D341Med (cell line): ENCODE measurements at regions not wholly inside any gene's neighbourhood (a gene's known extent, or its start where the extent isn't known, plus 50 kb on each side); places are given as distances from the start of the nearest gene placed in this dataset.

ENCODE experiments used
- DNase-seq: peaks from one replicate; pipeline ENCODE4 v3.0.0; 2012; ENCODE audit warnings: low spot score

DNA sequence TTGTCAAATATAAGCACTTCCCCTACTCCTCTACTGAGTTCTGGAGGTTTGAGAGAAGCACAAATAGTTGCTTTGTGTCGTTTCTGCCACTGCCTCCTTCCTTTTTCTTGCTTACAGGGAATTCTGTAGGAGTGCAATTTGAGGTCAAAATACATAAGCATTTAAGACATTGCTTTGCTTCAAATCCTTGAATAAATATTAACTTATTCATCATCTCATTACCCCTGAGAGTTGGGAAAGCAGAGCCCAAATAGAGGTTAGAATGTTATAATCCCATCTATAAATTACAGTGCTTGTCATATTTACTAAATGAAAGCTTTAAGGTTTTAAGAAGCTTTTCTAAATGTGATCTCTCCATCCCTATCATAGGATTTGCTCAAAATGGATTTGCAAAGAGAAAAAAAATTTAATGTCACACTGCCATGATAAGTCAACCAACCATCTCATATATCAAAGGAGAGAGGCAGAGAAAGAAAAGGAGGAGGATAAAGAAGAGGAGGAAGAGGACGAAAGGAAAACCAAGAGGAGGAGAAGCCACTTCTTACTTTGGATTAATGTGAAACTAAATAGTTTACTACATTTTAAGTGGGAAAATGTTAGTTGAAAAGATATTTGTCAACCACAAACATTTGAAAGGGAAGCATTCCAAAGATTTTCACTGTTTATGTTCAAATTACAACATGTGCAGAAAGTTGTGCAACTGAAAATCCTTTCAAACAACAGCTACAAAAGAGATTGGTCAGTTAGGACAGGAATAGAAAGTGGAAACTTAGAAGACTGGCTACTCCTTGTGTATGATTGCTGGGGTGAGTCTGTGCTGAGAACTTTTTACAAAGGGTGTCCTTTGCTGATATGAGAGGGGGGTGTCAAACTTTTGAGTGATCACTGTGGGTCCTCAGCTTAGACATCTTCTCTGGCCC lies 277.3 kb upstream of the FN1 start:
- DNase-seq = no peak

DNA sequence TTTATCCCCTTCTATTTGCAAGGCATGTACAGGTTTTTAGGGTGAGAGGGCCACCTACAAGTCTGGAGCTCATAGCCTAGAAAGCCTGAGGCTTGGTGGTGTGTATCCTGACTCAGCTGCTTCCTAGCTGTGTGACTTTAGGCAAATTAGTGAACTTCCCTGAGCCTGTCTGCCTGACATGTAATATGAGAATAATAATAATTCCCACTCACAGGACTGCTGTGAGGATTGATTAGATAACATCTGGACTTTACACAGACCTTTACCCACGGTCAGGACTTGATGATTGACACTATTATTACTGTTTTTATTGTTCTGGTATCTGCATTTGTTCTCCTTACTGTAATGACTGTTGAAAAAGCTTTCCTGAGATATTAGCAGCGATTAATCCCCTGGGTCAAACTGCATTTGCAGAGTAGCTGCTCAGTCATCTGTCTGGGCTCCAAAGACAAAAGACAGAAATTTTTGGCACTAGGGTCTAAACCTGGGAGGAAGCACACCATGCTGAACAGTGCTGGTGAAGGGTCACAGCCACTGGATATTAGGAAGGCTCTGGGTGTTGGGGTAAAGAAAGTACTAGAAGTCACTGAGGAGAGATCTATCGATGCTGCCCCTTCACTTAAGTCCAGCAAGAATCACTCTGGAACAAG lies 276.5 kb upstream of the FN1 start:
- no peak for DNase-seq

DNA sequence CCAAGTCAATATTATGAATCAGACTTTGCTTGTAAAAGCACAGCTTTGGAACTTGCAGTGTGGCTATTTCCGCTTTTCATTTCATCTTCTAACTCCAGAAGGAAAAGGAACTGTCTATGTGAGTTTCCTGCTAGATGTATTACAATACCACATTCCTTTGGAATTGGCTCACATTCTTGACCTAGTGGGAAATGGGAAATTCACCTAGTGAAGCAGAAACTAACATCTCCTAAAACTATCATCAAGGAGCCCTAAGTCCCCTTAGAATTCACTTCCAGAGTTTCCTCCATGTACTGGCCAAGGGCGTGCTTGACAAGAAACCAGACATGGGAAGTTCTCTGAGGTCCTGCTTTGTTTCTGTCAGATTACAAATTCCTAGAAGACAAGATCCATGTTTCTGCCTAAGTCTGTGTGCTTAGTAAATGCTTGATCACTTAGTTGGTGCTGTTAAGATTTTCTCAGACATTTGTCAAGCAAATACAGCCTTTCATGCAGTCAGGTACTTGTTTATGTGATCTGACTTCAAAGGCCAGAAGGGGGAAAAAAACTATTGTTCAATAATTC lies 275.7 kb upstream of the FN1 start:
- no peak for DNase-seq

DNA sequence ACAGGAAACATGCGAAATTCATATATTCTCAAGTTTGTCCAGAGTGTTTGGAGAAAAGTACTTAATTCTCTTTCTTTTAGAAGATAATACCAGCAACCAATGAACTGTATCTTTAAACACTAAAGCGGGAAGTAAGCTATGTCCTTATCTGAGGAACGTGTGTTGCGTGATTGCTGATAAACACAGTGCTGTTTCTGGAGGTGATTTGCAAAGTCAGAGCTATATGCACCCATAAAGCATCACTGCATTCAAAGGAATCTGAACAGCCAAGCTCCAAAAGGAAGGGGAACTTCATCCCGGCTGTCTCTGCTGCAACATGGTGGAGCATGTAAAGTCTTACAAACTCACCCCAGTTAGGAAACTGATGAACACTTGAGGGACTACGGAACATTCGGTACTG lies 271.7 kb upstream of the FN1 start:
- no peak for DNase-seq

DNA sequence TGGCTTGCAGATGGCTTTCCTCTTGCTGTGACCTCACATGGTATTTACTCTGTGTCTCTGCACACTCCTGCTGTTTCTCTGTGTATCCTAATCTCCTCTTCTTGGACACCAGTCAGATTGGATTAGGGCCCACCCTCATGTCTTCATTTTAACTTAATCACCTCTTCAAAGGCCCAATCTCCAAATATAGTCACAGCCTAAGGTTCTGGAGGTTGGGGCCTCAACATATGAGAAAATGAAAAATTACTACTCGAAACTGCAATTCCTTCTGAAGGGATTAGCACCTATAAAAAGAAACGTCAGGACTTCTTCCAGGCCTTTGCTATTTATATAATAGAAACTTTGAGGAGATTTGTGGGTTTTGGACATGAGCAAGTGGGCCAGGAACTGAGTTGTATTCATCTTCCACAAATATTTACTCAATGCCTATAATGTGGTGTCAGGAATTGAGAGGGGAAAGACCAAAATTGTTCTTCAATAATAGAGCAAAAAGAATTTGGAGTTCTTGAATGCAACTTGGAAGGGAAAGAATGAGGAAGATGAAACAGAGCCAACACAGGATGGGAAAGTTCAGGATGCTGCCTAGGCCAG lies 270.0 kb upstream of the FN1 start:
- DNase-seq = no peak

DNA sequence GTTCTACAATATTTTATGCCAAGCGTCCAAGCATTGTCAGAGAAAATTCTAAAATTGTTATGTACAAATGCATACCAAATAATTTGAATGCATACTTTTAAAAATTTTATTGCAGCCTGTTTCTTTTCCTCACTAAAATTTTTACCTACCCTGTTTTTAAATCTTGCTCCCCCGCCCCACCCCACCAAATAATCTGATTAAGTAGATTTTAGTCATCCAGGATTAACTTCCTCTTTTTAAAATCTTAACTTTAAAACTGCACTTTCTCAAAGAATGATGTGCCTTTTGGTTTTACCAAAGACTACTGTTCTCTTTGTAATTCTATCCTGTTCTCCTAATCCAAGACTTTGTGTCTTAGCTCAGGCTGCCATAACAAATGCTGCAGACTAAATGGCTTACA lies 269.4 kb upstream of the FN1 start:
- no peak for DNase-seq

DNA sequence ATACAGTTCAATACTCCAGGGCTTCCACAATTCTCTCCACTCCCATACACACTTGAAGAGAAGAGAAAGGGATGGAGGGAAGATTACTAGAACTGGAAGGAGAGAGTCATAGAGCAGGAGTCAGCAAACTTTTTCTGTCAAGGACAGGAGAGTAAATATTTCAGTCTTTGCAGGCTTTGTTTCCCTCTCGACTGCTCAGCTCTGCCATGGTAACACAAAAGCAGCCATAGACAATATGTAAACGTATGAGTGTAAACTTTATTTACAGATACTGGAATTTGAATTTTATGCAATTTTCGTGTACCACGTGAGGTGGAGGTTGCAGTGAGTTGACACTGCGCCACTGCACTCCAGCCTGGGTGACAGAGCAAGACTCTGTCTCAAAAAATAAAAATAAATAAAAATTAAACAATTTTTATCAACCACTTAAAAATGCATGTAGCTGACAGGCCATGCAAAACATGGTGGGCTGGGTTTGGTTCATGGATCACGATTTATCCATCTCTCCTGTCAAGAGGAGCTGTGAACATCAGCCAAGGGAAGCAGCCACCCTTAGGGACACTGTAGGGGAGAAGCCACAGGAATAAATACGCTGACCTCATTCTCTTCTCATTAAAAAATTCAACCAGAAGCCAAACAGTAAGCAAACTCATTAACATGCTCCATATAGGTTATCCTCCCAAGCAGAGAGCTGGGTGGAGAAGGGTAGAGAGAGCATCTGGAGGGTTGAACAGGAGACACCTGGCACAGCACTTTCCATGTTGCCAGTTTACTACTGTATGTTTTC lies 266.4 kb upstream of the FN1 start:
- DNase-seq = no peak

DNA sequence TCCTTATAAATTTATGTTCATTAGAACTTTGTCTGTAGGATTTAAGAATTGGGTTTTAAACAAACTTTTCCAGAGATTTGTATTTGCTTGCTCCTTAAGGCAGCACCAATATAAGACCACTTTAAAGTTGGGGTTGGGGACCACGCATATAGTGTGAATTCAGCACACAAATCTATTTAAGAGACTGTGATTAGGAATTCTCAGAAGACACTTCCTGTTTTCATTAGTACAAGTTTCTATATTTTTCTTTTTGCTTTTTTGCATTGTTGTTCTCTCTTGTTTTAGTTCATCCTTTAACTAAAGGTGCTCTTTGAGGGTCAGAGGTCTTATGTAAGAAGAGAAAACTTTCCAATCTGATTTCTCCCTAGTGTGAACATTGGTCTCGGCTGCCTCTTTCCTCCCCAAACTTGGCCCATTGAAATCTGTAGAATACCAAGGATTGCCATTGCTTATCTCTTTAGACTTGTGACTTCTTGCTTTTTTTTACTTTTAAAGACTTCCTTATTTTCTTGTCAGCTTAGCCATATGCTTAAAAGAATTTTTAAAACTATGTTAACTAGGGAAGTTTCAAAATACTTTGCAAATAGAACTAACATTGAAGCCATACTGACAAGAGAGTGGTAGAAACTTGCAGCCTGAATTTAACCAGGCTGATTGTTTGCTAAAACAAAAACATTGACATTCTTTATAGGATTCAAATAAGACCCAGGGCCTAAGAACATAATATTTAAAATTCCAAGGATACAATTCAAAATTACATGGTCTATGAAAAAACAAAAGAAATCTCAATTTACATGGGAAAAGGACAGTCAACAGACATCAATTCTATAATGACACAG lies 264.1 kb upstream of the FN1 start:
- DNase-seq = no peak

DNA sequence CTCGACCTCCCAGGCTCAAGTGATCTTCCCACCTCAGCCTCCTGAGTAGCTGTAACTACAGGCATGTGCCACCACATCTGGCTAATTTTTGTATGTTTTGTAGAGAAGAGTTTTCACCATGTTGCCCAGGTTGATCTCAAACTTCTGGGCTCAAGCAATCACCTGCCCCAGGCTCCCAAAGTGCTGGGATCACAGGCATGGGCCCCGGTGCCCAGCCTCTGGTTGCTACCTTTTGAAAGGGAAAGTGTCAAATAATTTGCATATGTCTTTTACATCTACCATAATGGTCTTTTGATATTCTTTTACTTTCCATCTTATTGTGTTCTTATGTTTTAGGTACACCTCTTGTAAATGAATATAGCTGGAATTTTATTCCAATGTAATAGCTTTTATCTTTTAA lies 263.1 kb upstream of the FN1 start:
- DNase-seq = no peak

DNA sequence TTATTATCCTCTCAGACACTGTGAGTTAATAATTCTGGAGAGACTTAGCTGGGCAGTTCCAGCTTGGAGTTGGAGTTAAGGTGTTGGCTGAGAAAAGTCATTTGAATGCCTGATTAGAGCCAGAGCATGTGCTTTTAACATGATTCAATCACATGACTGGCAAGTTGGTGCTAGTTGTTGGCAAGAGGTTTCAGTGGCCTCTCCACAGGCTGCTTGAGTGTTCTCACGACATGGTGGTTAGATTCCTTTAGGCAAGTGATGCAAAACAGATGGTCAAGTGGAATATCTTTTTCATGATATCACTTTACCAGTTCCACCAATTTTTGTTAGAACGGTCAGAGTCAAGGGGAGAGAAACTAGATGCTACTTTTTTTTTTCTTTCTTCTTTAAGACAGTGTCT lies 262.7 kb upstream of the FN1 start:
- DNase-seq = no peak

DNA sequence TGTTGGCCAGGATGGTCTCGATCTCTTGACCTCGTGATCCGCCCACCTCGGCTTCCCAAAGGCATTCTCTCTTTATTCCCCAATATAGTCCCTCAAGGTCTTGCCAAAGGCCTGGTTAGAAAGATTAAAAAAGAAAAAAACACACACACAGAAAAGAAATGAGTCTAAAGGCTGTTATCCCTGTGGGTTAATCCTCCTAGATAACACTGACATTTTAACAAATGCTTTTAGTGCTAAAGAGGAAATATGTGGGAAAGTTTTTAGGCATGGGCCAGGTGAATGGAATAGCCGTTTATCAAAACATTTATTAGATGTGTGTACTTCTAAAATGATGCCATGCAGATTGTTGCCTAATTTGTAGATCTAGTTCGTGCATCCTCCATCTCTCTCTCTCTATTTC lies 261.6 kb upstream of the FN1 start:
- DNase-seq = no peak

DNA sequence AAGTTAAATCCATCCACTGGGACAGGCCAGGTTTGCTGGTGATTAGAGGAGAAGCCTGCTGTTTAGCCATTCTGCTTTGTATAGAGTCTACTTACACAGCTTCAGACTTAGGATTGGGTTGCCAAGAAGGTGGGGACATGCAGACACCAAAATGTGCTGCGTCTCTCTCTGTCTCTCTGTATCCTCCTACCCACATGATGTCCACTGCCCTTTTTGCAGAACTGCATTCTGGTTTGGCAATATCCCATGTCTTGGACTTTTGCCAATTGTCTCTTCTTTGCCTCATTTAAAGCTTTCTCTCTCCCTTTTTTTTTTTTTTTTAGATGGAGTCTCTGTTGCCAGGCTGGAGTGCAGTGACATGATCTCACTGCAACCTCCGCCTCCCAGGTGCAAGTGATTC lies 261.1 kb upstream of the FN1 start:
- DNase-seq = no peak

DNA sequence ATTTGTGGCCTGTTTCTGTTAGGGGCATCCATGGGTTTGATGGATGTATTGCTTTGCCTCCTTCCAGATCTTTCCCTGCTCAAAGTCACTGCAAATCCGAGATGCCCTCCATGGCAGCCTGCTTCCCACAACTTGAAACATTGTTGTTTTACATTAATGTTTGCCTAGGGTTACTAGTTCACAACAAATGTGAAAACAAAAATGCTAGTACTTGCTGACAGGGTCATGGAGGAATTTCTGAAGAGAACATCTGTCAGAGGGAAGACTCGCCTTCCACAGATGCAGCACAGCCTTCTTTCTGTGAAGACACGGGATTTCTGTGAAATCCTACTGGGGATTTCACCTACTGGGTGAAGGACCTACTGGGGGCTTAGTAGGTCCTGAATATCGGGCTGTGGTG lies 260.0 kb upstream of the FN1 start:
- DNase-seq = no peak

DNA sequence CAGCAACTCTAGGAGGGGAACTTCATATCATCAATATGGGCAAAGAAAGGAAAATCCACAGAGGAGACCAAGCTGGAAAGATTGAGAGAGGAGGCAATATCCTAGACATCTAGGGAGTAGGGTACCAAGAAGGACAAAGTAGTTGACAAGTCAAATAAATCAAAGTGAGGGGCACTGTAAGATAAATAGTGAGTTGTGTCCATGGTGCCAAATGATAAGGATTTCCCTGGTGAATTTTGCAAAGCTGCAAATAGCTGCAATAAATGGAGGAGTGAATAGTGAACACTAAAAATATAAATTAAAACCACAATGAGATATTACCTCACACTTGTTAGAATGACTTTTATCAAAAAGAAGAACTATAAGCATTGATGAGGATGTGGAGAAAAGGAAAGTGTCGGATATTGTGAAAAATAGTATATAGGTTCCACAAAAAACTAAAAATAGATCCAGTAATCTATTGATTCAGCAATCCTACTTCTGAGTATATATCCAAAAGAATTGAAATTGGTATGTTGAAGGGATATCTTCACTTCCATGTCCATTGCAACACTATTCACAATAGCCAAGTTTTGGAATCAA lies 258.2 kb upstream of the FN1 start:
- DNase-seq = no peak

DNA sequence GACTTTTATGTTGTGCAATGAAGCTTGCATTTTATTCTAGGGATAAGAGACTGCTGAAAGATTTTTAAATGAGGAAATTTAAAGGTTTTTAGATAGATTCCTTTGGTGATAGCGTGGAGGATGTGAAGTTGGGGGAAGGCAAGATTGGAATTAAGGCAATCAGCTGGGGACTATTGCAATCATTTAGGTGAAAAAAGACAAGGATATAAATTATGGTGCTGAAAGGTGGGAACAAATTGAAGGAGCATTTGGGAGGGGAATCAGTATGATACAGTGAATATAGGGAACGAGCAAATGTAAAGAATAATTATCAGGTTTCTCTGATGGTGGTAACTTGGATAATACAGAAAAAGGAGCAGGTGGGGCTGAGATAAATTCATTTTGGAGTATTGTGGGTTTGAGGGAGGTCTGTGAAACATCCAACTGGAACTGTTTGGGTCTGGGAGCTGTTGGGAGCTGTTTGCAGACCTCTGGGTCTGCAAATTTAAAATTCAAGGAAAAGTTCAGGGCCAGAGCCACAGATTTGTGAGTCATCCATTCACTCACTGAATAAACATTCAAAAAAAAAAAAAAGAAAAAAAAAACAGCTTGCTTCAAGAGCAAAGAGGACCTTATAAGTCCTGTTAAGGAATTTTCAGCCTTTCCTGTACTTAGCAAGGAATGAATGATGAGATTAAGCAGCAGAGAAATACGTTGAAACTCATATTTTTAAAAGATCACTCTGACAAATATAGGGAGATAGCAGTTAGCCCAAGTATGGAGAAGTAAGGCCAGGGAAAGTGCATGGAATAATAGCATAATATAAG lies 257.5 kb upstream of the FN1 start:
- DNase-seq = no peak

DNA sequence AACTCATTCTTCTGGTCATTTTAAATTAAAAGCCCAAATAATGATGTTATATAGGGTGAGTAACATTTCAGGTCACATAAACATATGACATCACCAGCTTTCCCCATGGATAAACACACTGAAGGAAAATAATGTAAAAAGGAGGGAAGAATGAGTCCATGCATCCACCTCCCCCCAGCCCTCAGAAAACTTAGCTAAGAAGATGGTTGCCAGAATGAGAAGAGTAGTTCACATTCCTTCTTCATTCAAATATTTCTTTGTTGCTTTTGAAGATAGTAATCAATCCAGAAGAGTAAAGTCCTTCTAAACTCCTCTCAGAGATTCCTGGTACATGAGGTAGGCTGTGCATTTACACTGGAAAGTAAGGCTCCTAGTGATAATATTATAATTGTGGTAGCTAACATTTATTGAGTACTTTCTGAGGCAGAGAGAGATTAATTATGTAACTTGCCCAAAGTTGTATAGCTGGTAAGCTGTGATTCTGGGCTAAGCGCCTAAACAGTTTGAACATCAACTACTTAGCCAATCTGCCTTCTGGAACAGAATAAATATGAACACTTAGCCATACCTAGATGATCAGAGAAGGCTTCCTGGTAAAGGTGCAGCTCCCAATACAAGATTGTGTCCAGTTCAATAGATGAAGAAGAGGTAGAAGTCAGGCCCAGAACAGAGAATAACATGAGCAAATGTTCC lies 256.7 kb upstream of the FN1 start:
- DNase-seq = no peak

DNA sequence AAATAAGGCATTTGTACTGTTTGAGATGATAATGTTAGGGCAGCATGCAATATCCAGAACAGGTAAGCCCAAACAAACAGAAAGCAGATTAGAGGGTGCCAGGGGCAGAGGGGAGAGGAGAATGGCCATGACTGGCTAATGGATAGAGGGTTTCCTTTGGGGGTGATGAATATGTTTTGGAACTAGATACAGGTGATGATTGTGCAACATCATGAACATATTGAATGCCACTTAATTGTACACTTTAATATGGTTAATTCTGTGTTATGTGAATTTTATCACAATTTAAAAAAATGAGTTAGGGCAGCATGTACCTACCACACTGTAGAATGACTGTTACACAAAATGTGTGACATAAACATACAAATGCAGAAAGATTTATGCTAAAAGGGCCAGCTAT lies 255.5 kb upstream of the FN1 start:
- no peak for DNase-seq

DNA sequence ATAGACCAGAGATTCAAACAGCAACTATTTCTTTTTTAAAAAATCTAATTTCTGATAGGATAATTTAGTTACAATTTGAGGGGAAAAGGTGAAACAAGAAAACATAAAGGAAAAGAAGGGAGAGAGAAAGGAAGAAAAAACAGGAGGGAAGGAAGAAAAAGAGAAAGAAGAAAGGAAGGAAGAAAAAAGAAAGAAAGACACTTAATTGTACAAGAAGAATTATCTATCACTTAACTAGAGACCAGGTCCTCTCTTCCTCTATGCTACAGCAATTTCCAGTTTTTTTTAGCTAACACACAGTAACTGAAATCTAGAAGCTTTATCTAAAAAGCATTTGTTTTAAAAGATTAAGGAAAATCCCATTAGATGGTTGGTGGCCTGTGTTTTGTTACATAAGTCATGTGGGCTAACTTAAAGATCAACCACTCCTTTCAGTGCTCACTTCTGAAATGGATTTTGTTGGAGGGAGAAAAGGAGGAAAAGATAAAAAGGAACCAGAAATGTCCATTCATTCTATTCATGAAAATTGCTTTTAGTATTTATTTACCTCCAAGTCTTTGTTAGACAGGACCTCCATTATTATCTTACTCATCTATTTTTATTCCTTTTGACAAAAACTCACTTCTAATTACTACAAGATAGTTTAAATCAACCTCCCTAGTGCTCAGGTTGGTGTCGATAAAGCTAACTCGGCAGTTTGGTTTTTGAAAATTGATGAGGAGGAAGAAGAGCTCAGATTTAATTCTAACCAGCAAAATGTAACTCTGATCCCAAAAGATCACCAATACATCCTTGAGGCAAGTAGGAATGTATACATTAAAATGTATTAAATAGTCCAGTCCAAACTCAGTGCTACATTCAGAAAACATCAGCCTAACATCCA lies 251.5 kb upstream of the FN1 start:
- DNase-seq = no peak
